GM03348 (cell line): ENCODE measurements at regions not wholly inside any gene's neighbourhood (a gene's known extent, or its start where the extent isn't known, plus 50 kb on each side); places are given as distances from the start of the nearest gene placed in this dataset.

ENCODE experiments used
- DNase-seq: peaks from one replicate; pipeline ENCODE4 v3.0.0; 2012; ENCODE audit warnings: low spot score

- DNase-seq, result no peak
Observed at GRCh38 chr2:58954880-58955385, 713.8 kb upstream of the FANCL start.

- DNase-seq, result no peak
Observed at GRCh38 chr2:58951722-58952121, 710.6 kb upstream of the FANCL start.

- no peak for DNase-seq
Observed at GRCh38 chr2:58950795-58951462, 709.8 kb upstream of the FANCL start.

GRCh38 chr2:58939388-58939787 lies 698.3 kb upstream of the FANCL start:
- peak; percentile 7 for DNase-seq

GRCh38 chr2:58938988-58939387 lies 697.9 kb upstream of the FANCL start:
- DNase-seq, result no peak

GRCh38 chr2:58932801-58933200 lies 691.7 kb upstream of the FANCL start:
- DNase-seq, result no peak

- no peak for DNase-seq
Observed at GRCh38 chr2:58930537-58930936, 689.4 kb upstream of the FANCL start.

GRCh38 chr2:58928973-58929372 lies 687.8 kb upstream of the FANCL start:
- no peak for DNase-seq

- DNase-seq, result no peak
Observed at GRCh38 chr2:58928391-58928790, 687.3 kb upstream of the FANCL start.

GRCh38 chr2:58926112-58926511 lies 685.0 kb upstream of the FANCL start:
- no peak for DNase-seq

- peak; percentile 74 for DNase-seq
Observed at GRCh38 chr2:58925676-58926081, 684.6 kb upstream of the FANCL start.

- peak; percentile 59 for DNase-seq
Observed at GRCh38 chr2:58923869-58924268, 682.7 kb upstream of the FANCL start.

- no peak for DNase-seq
Observed at GRCh38 chr2:58922245-58922644, 681.1 kb upstream of the FANCL start.

- DNase-seq, result peak; percentile 8
Observed at GRCh38 chr2:58921676-58922075, 680.6 kb upstream of the FANCL start.

- DNase-seq, result peak; percentile 45
Observed at GRCh38 chr2:58920001-58920400, 678.9 kb upstream of the FANCL start.

- no peak for DNase-seq
Observed at GRCh38 chr2:58919316-58919715, 678.2 kb upstream of the FANCL start.

GRCh38 chr2:58918141-58918540 lies 677.0 kb upstream of the FANCL start:
- DNase-seq, result peak; percentile 58

- DNase-seq, result no peak
Observed at GRCh38 chr2:58917596-58917995, 676.5 kb upstream of the FANCL start.

GRCh38 chr2:58916063-58916462 lies 674.9 kb upstream of the FANCL start:
- no peak for DNase-seq

- no peak for DNase-seq
Observed at GRCh38 chr2:58914733-58915505, 673.8 kb upstream of the FANCL start.

- DNase-seq, result no peak
Observed at GRCh38 chr2:58913082-58913726, 672.1 kb upstream of the FANCL start.

GRCh38 chr2:58911877-58912276 lies 670.8 kb upstream of the FANCL start:
- no peak for DNase-seq
